H7 (cell line): ENCODE measurements at regions not wholly inside any gene's neighbourhood (a gene's known extent, or its start where the extent isn't known, plus 50 kb on each side); places are given as distances from the start of the nearest gene placed in this dataset.
"Not testable (repeated sequence)": the region's sequence is repeated elsewhere in the genome, so short reads cannot be mapped to it uniquely, and the experiment has no call there.

ENCODE experiments used
- DNase-seq: peaks from one replicate; pipeline ENCODE4 v3.0.0; 2012
- H3K27me3 ChIP-seq: 2 replicates; pipeline ENCODE4 v1.6.0; 2011; ENCODE audit warnings: mild to moderate bottlenecking, low read length; ENCODE audit not compliant: control insufficient read depth, insufficient read depth
- H3K36me3 ChIP-seq: replicated peaks from 2 replicates; pipeline ENCODE4 v1.5.1; 2011; ENCODE audit warnings: low read length; ENCODE audit not compliant: control insufficient read depth, insufficient read depth
- H3K4me3 ChIP-seq: 2 replicates; pipeline ENCODE4 v1.5.1; 2011; ENCODE audit warnings: low read depth, mild to moderate bottlenecking, control low read depth, low read length, moderate library complexity; ENCODE audit not compliant: insufficient read depth

GRCh38 chr2:2655453-2656114 is 324.5 kb upstream of the MYT1L start:
- Histone ChIP-seq H3K4me3 (no peak overlapping the region), H3K27me3 (no peaks in the 10 kb centered on the region), H3K36me3 (no peaks in the 10 kb centered on the region)
- no peak for DNase-seq

DNA sequence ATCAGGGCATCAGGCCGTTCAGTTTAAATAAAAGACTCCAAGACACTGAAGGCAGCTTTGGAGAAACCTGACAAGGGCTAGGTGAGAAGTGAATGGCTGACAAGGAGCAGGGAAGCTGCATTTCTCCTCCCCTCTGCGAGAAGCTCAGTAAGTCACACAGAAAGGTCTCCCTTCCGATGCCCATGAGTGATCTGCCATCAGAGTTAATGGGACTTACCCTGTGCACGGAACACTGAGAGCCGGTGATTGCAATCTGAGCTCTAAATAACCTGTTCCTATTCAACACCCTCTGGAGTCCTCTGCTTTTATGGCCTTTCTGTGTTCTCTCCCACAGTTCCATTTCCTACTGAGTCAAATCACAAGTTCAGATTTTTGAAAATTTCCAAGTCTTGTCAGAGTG is 322.2 kb upstream of the MYT1L start:
- Histone ChIP-seq H3K27me3 (no peaks in the 10 kb centered on the region), H3K36me3 (no peaks in the 10 kb centered on the region), H3K4me3 (no peak overlapping the region)
- no peak for DNase-seq

GRCh38 chr2:2650608-2651375 is 319.7 kb upstream of the MYT1L start:
- DNase-seq: no peak

DNA sequence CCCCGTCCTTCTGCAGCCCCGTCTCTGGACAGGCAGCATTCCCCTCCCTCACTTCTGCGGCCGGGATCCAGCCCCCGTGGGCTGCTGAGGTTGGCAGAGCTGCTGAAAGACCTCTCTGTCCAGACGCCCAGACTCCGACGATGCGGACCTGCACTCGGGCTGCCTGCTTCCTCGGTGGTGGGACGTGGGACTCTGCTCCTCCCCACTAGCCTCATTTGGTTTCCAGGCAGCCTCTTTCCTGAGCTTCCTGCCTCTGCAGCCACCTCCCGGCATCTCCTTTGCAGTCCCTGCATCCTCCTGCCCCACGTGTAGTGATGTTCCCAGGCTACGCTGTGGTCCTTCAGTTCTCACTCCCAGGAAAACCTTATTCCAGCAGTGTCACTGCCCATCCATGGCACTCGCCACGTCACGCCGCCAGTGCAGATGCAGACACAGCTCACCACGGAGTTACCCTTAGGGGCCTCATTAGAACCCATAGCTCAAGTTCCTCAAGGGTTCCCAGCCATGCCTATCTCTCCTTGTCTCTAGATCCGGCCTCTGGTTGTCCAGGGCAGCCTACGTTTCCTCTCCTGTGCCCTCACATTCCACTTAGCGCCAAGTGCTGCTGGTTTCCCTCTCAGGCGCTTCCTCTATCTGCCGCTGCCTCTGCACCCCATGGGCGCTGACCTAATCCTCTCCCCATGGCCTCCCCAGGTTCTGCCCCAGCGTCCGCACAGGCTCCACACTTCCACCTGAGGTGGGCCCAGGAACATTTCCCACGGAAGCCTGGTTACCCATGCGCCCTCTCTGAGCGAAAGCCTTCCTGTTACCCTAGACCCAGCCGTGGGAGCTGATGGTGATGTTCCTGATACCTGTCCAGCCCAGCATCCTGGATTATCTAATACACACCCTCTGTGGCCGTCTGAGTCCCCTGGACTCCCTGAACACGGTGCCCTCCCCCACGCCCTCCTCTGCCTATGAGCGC is 318.3 kb upstream of the MYT1L start:
- DNase-seq: no peak
- Histone ChIP-seq H3K36me3 (no peaks in the 10 kb centered on the region), H3K4me3 (no peak overlapping the region), H3K27me3 (no peaks in the 10 kb centered on the region)

More at GRCh38 chr2:2650608-2651375, 319.7 kb upstream of the MYT1L start:
- Histone ChIP-seq H3K4me3 (no peak overlapping the region), H3K27me3 (no peaks in the 10 kb centered on the region), H3K36me3 (no peaks in the 10 kb centered on the region)

DNA sequence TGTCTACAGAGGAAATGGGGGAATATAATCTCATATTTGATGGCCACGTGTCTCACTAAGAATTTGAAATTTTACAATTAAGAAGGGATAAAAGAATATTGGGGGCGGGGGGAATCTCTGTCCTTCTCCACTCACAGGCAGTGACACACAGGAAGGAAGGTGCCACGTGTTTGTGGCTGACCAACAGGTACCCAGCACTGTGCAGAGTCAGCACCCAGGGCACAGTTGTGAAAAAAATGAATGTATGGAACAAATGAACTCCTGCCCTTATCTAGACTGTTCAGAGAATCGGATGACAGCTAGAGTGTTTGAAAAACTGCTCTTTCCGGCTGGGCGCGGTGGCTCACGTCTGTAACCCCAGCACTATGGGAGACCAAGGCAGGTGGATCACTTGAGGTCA is 317.0 kb upstream of the MYT1L start:
- DNase-seq: no peak
- Histone ChIP-seq H3K27me3 (no peaks in the 10 kb centered on the region), H3K36me3 (no peaks in the 10 kb centered on the region), H3K4me3 (no peak overlapping the region)

DNA sequence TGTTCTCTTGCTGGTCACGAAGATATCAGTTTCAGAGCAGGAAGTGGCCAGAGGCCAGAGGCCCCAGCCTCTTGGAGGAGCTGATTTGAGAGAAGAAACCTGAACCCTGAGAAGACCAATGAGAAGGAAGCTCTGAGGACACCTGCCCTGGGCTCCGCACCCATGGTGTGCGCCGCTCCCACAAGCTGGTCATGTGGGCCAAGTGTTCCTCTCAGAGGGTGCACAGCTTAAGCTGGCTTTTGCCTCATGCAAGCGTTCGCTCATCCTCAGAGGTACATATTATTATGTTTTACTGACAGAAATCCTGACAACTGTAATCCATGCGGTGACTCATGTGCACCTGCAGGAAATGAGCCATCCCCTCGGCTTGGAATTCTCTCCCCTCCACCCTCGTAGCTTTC is 316.1 kb upstream of the MYT1L start:
- H3K36me3 ChIP-seq: no peaks in the 10 kb centered on the region
- H3K4me3 ChIP-seq: no peak overlapping the region
- H3K27me3 ChIP-seq: no peaks in the 10 kb centered on the region
- peak; percentile 25 for DNase-seq

- Histone ChIP-seq H3K4me3 (no peak overlapping the region), H3K27me3 (no peaks in the 10 kb centered on the region), H3K36me3 (no peaks in the 10 kb centered on the region)
- peak; percentile 62 for DNase-seq
These were observed 315.5 kb upstream of the MYT1L start for GRCh38 chr2:2646433-2647051.

- no peaks in the 10 kb centered on the region for H3K36me3 ChIP-seq
- no peaks in the 10 kb centered on the region for H3K27me3 ChIP-seq
- peak; percentile 41 for DNase-seq
- H3K4me3 ChIP-seq: no peak overlapping the region
These were observed 314.2 kb upstream of the MYT1L start for GRCh38 chr2:2645162-2645855.

DNA sequence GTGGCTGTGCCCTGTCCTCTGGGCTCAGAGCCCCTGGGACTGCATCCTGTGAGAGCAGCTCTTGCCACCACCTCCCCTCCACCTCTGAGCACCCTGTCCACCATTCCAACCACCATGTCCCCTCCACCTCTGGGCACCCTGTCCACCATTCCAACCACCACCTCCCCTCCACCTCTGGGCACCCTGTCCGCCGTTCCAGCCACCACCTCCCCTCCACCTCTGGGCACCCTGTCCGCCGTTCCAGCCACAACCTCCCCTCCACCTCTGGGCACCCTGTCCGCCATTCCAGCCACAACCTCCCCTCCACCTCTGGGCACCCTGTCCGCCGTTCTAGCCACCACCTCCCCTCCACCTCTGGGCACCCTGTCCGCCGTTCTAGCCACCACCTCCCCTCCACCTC is 313.7 kb upstream of the MYT1L start:
- not testable (repeated sequence) for DNase-seq

GRCh38 chr2:2644040-2644439 is 313.0 kb upstream of the MYT1L start:
- no peak for DNase-seq
- Histone ChIP-seq H3K27me3 (no peaks in the 10 kb centered on the region), H3K4me3 (no peak overlapping the region), H3K36me3 (no peaks in the 10 kb centered on the region)

More for the DNA sequence above, 313.7 kb upstream of the MYT1L start:
- H3K27me3 ChIP-seq, H3K4me3 ChIP-seq, H3K36me3 ChIP-seq: not testable (repeated sequence)

GRCh38 chr2:2642906-2643890 is 312.1 kb upstream of the MYT1L start:
- DNase-seq: no peak
- no peak overlapping the region for H3K4me3 ChIP-seq
- no peaks in the 10 kb centered on the region for H3K27me3 ChIP-seq
- H3K36me3 ChIP-seq: no peaks in the 10 kb centered on the region

DNA sequence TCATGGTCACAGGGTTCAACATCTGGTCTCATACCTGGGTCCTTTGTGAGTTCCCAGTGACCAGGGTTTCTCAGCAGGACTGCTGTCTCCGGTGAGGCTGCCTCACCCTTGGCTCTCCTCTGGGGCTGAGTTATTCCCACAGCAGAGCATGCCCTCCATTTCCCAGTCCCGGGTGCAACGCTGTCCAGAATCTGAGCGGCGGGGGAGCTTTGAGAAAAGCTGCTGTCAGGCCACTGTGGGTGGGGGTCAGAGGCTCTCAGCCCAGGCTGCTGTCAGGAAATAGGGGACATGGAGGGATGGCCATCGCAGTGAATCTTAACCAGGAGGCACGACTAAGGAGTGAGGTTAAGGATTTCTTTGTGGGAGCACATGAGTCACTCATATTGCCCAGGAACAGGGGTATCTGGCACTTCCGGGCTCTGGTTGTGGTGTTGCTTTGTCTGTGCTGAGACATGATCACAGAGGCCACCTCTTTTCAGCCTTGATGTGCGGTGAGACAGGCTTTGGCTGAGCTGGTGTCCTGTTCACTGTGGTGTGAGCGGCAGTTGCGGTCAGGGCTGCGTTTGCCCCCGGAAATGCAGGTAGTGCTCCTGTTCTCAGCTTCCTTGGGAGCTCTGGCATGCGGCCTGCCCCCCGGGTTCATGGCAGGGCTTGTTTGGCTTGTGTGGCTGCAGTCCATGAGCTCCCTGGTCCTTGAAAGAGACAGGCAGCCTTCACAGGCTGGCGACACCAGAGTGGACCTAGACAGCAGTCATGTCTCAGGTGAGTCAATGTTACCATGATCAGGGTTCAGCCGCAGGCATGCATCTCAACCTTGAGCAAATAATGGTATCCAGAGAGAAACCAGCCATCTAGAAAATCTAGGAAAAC is 310.7 kb upstream of the MYT1L start:
- Histone ChIP-seq H3K36me3 (no peaks in the 10 kb centered on the region), H3K27me3 (no peaks in the 10 kb centered on the region), H3K4me3 (no peak overlapping the region)
- DNase-seq: no peak
